ENCODE measurements at regions not wholly inside any gene's neighbourhood (a gene's known extent, or its start where the extent isn't known, plus 50 kb on each side); places are given as distances from the start of the nearest gene placed in this dataset.
A peak's percentile ranks its signal among the peaks of the same experiment; 100 is the strongest.
"Not testable (repeated sequence)": the region's sequence is repeated elsewhere in the genome, so short reads cannot be mapped to it uniquely, and the experiment has no call there.

GRCh38 chr7:67301667-67302066, 305.0 kb downstream of the TYW1 start:
- intact Hi-C loops (cut with DNase I): no loop called here
- DNase-seq: peak in 2 of 42 donors; percentile 1 to 11

- DNase-seq: peak; percentile 96 to 100 (median 99)
- intact Hi-C loops (cut with DNase I): no loop called here
Measured at GRCh38 chr7:67302113-67303039, 305.7 kb downstream of the TYW1 start.

GRCh38 chr7:67304846-67305245, 308.2 kb downstream of the TYW1 start:
- DNase-seq; intact Hi-C loops (cut with DNase I): not testable (repeated sequence)

- intact Hi-C loops (cut with DNase I): no loop called here
- no peak for DNase-seq
Measured at GRCh38 chr7:67306331-67306730, 309.7 kb downstream of the TYW1 start.

- DNase-seq: no peak
- intact Hi-C loops (cut with DNase I): no loop called here
Measured at GRCh38 chr7:67309764-67310549, 313.3 kb downstream of the TYW1 start.

GRCh38 chr7:67311901-67312300, 315.3 kb downstream of the TYW1 start:
- DNase-seq: no peak
- intact Hi-C loops (cut with DNase I): no loop called here

GRCh38 chr7:67313213-67313612, 316.6 kb downstream of the TYW1 start:
- intact Hi-C loops (cut with DNase I): no loop called here

GRCh38 chr7:67316902-67317301, 320.3 kb downstream of the TYW1 start:
- intact Hi-C loops (cut with DNase I); DNase-seq: not testable (repeated sequence)

More at GRCh38 chr7:67313213-67313612, 316.6 kb downstream of the TYW1 start:
- no peak for DNase-seq

- DNase-seq; intact Hi-C loops (cut with DNase I): not testable (repeated sequence)
Measured at GRCh38 chr7:67328257-67328656, 331.6 kb downstream of the TYW1 start.

- DNase-seq; intact Hi-C loops (cut with DNase I): not testable (repeated sequence)
Measured at GRCh38 chr7:67335165-67335564, 338.5 kb downstream of the TYW1 start.

GRCh38 chr7:67335663-67336062, 339.0 kb downstream of the TYW1 start:
- intact Hi-C loops (cut with DNase I); DNase-seq: not testable (repeated sequence)

- intact Hi-C loops (cut with DNase I); DNase-seq: not testable (repeated sequence)
Measured at GRCh38 chr7:67338545-67338944, 341.9 kb downstream of the TYW1 start.

- DNase-seq: no peak
- intact Hi-C loops (cut with DNase I): no loop called here
Measured at GRCh38 chr7:67341153-67341768, 344.6 kb downstream of the TYW1 start.

- intact Hi-C loops (cut with DNase I): no loop called here
- no peak for DNase-seq
Measured at GRCh38 chr7:67343114-67343513, 346.5 kb downstream of the TYW1 start.

- intact Hi-C loops (cut with DNase I): no loop called here
- peak in 9 of 42 donors; percentile 7 to 44 (median 12) for DNase-seq
Measured at GRCh38 chr7:67343572-67343971, 346.9 kb downstream of the TYW1 start.

- intact Hi-C loops (cut with DNase I): no loop called here
- DNase-seq: no peak
Measured at GRCh38 chr7:67344481-67345193, 348.0 kb downstream of the TYW1 start.

- no peak for DNase-seq
- intact Hi-C loops (cut with DNase I): no loop called here
Measured at GRCh38 chr7:67346126-67346525, 349.5 kb downstream of the TYW1 start.

GRCh38 chr7:67346876-67347275, 350.2 kb downstream of the TYW1 start:
- intact Hi-C loops (cut with DNase I): no loop called here
- no peak for DNase-seq

- DNase-seq: peak in 1 of 42 donors; percentile 33
- intact Hi-C loops (cut with DNase I): no loop called here
Measured at GRCh38 chr7:67348171-67348570, 351.5 kb downstream of the TYW1 start.

Data from head of caudate nucleus (tissue), 42 donors.